ENCODE measurements at regions not wholly inside any gene's neighbourhood (a gene's known extent, or its start where the extent isn't known, plus 50 kb on each side); places are given as distances from the start of the nearest gene placed in this dataset.

DNA sequence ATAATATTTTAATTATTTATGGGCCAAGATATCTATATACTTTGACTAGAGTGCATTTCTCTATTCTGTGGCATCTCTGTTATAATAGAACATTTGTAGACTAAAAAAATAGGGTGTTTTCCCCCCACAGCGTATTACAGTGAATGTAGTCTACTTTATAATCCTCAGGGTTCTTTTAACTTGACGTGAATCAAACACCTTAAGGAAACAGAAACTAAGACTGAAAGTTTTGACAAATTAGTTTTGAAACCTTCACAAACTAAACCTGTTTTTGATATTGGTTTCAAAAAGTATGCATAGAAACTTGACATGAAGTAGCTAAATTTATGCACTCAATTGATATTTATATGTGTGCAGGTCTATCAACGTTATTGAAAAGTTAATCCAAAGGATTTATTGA, 1963.1 kb upstream of the TENM3 start:
- no peak overlapping the region for H3K4me3 ChIP-seq (ENCODE audit: low read depth, low read length)
- no peak for TF ChIP-seq CTCF (IDR thresholded peaks at IDR 0.05; ENCODE audit: insufficient read depth, low read depth, low read length)
- no peak for DNase-seq (ENCODE audit: low read depth)

DNA sequence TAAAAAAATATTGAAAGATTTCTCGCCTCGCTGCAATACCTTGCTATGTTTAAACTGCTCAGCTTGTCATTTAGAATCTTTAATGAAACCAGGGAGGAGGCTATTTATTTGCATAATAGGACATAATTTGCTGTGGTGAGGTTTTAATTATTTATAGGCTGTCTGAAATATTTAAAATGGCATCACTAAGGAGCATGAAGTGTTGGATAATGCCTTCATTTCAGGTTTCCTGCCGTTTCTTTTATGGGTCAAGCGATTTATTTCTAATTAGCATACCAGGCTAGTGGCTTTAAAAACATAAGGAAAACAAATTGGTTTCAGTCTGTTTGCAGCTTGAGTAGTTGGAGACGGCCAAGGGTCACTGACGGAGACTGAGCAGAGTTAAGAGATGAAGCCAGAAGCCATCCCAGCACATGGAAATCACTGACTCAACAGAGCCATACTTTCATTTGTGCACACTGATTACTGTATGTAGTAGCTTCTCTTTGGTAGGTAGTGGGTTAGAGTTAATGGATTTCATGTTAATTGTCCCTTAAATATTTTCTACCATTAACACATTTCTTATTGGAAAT, 1962.4 kb upstream of the TENM3 start:
- no peak for TF ChIP-seq CTCF (IDR thresholded peaks at IDR 0.05; ENCODE audit: insufficient read depth, low read depth, low read length)
- H3K4me3 ChIP-seq (ENCODE audit: low read depth, low read length): no peak overlapping the region
- DNase-seq (ENCODE audit: low read depth): no peak

DNA sequence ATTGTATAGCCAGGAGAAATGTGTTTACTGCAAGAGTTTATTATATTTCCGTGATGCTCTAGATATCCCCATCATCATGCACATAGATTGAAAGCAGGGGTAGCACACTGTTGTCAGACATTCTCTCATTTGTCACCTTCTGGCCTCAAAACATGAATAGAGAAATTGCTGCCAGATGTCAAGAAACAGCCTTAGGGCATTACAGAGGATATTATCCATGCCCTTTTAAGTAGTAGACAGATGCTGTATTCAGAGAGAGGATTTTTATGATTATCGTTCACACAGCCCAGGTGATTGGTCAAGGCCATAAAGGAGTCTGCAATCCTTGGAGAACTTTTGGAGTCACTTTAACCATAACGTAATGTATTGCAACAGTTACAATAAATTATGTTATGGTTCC, 1961.5 kb upstream of the TENM3 start:
- no peak overlapping the region for H3K4me3 ChIP-seq (ENCODE audit: low read depth, low read length)
- DNase-seq (ENCODE audit: low read depth): no peak
- no peak for TF ChIP-seq CTCF (IDR thresholded peaks at IDR 0.05; ENCODE audit: insufficient read depth, low read depth, low read length)

- H3K4me3 ChIP-seq (ENCODE audit: low read depth, low read length): no peak overlapping the region
- no peak for TF ChIP-seq CTCF (IDR thresholded peaks at IDR 0.05; ENCODE audit: insufficient read depth, low read depth, low read length)
- no peak for DNase-seq (ENCODE audit: low read depth)
Measured at GRCh38 chr4:180284267-180284666, 1958.9 kb upstream of the TENM3 start.

DNA sequence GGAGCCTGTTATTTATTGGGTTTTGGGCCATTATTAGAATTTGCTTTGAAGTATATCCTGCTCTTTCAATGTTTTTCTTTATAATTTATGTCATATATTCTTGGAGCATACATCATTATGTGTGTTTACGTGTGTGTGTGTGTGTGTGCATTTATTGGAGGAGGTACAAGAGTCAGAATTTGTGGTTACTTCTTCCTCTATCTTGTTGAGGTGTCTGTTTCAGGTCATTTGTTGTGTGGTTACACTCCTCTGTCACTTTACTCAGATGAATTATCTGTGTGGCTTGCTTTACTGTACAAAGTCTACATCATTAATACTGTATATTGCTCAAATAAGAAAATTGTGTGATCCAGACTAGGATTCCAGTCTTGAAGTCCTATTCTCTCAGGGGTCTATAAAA, 1957.4 kb upstream of the TENM3 start:
- no peak for DNase-seq (ENCODE audit: low read depth)
- no peak overlapping the region for H3K4me3 ChIP-seq (ENCODE audit: low read depth, low read length)
- TF ChIP-seq CTCF (IDR thresholded peaks at IDR 0.05; ENCODE audit: insufficient read depth, low read depth, low read length): no peak

DNA sequence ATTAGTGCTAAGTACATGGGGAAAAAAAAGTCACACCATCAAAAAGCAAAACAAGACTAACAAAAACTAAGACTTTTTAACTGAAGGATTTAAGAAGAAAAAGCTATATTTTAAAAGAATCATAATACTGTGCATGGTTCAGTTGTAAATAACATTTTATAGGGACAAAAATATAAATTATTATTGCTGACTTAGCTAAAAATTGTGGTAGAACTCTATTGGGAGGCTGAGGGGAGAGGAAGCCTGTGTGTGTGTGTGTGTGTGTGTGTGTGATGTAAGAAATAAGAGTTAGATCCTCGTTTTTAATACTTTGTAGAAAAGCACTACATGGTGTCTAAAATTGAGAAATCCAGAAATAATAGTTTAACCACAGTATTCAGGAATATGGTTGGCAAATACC, 1950.9 kb upstream of the TENM3 start:
- H3K4me3 ChIP-seq (ENCODE audit: low read depth, low read length): no peak overlapping the region
- no peak for TF ChIP-seq CTCF (IDR thresholded peaks at IDR 0.05; ENCODE audit: insufficient read depth, low read depth, low read length)
- no peak for DNase-seq (ENCODE audit: low read depth)

GRCh38 chr4:180296036-180296599, 1947.1 kb upstream of the TENM3 start:
- TF ChIP-seq CTCF (IDR thresholded peaks at IDR 0.05; ENCODE audit: insufficient read depth, low read depth, low read length): no peak
- no peak for DNase-seq (ENCODE audit: low read depth)
- no peak overlapping the region for H3K4me3 ChIP-seq (ENCODE audit: low read depth, low read length)
